ENCODE measurements at regions not wholly inside any gene's neighbourhood (a gene's known extent, or its start where the extent isn't known, plus 50 kb on each side); places are given as distances from the start of the nearest gene placed in this dataset.

DNA sequence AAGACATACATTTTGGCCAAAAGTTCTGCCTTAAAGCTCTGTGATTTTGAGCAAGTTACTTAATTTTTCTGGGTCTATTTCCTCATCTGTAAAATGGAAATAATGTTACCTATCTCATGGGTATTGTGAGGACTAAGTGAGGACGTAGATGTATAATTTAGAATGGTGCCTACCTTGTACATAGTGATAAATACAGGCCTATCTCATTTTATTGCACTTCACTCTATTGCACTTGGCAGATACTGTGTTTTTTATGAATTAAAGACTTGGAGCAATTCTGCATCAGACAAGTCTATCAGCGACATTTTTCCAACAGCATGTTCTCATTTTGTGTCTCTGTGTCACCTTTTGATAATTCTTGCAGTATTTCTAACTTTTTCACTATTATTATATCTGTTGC lies 50.9 kb upstream of the RAB9B start:
- Histone ChIP-seq H3K9me3 (ENCODE audit: control insufficient read depth, low read length) (no peaks in the 10 kb centered on the region), H3K27ac (ENCODE audit: low read depth, low read length) (no peak overlapping the region), H3K36me3 (ENCODE audit: control insufficient read depth, insufficient read depth, low read length) (no peaks in the 10 kb centered on the region), H3K4me3 (ENCODE audit: low read length) (no peak overlapping the region), H3K9ac (ENCODE audit: extremely low read depth, low read length, poor library complexity, severe bottlenecking) (no peak overlapping the region), H3K4me1 (ENCODE audit: control insufficient read depth, insufficient read depth, low read length) (no peaks in the 10 kb centered on the region), H3K27me3 (ENCODE audit: control insufficient read depth, insufficient read depth, low read length, poor library complexity, severe bottlenecking) (no peaks in the 10 kb centered on the region)
- no peak overlapping the region for H3K27ac Mint-ChIP-seq
- no peak for DNase-seq
- TF ChIP-seq, protein P1, sequence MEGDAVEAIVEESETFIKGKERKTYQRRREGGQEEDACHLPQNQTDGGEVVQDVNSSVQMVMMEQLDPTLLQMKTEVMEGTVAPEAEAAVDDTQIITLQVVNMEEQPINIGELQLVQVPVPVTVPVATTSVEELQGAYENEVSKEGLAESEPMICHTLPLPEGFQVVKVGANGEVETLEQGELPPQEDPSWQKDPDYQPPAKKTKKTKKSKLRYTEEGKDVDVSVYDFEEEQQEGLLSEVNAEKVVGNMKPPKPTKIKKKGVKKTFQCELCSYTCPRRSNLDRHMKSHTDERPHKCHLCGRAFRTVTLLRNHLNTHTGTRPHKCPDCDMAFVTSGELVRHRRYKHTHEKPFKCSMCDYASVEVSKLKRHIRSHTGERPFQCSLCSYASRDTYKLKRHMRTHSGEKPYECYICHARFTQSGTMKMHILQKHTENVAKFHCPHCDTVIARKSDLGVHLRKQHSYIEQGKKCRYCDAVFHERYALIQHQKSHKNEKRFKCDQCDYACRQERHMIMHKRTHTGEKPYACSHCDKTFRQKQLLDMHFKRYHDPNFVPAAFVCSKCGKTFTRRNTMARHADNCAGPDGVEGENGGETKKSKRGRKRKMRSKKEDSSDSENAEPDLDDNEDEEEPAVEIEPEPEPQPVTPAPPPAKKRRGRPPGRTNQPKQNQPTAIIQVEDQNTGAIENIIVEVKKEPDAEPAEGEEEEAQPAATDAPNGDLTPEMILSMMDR (conservative IDR thresholded peaks at IDR 0.05): no peak
- H3K9me3 Mint-ChIP-seq: peaks cover 24% of the 10 kb centered on the region
- H3K4me1 Mint-ChIP-seq: no peaks in the 10 kb centered on the region
- H3K27me3 Mint-ChIP-seq (ENCODE audit: insufficient read depth): peaks cover 11% of the 10 kb centered on the region
- H3K36me3 Mint-ChIP-seq (ENCODE audit: low read depth): no peaks in the 10 kb centered on the region
- no peak overlapping the region for H3K4me3 Mint-ChIP-seq
- WGBS, 2 experiments (ENCODE audit: insufficient coverage in 1 of 2, insufficient read length in 1 of 2): no CpG with 5 or more reads among the region's 2 CpGs
